ENCODE measurements at regions not wholly inside any gene's neighbourhood (a gene's known extent, or its start where the extent isn't known, plus 50 kb on each side); places are given as distances from the start of the nearest gene placed in this dataset.

GRCh38 chr6:169885831-169886230 is 134.4 kb downstream of the ERMARD start:
- no peak for FAIRE-seq
- TF ChIP-seq CTCF (IDR thresholded peaks at IDR 0.05; ENCODE audit: insufficient read depth, missing control alignments): no peak

GRCh38 chr6:169885131-169885530 is 133.7 kb downstream of the ERMARD start:
- no peak for FAIRE-seq
- no peak for TF ChIP-seq CTCF (IDR thresholded peaks at IDR 0.05; ENCODE audit: insufficient read depth, missing control alignments)
- no peak for DNase-seq (ENCODE audit: insufficient read length, low spot score)

More at GRCh38 chr6:169885831-169886230, 134.4 kb downstream of the ERMARD start:
- no peak for DNase-seq (ENCODE audit: insufficient read length, low spot score)

- FAIRE-seq (no peak), DNase-seq (ENCODE audit: insufficient read length, low spot score) (no peak)
- TF ChIP-seq CTCF (IDR thresholded peaks at IDR 0.05; ENCODE audit: insufficient read depth, missing control alignments): no peak
Measured at GRCh38 chr6:169884158-169884557, 132.7 kb downstream of the ERMARD start.

GRCh38 chr6:169883316-169883715 is 131.9 kb downstream of the ERMARD start:
- no peak for TF ChIP-seq CTCF (IDR thresholded peaks at IDR 0.05; ENCODE audit: insufficient read depth, missing control alignments)
- no peak for DNase-seq (ENCODE audit: insufficient read length, low spot score)
- FAIRE-seq: no peak

- DNase-seq (ENCODE audit: insufficient read length, low spot score) (no peak), FAIRE-seq (no peak)
- no peak for TF ChIP-seq CTCF (IDR thresholded peaks at IDR 0.05; ENCODE audit: insufficient read depth, missing control alignments)
Measured at GRCh38 chr6:169881976-169882375, 130.6 kb downstream of the ERMARD start.

GRCh38 chr6:169881398-169881797 is 130.0 kb downstream of the ERMARD start:
- TF ChIP-seq CTCF (IDR thresholded peaks at IDR 0.05; ENCODE audit: insufficient read depth, missing control alignments): no peak
- FAIRE-seq (no peak), DNase-seq (ENCODE audit: insufficient read length, low spot score) (no peak)

- DNase-seq (ENCODE audit: insufficient read length, low spot score) (no peak), FAIRE-seq (no peak)
- TF ChIP-seq CTCF (IDR thresholded peaks at IDR 0.05; ENCODE audit: insufficient read depth, missing control alignments): no peak
Measured at GRCh38 chr6:169880516-169880915, 129.1 kb downstream of the ERMARD start.
